Loucy (cell line): ENCODE measurements at regions not wholly inside any gene's neighbourhood (a gene's known extent, or its start where the extent isn't known, plus 50 kb on each side); places are given as distances from the start of the nearest gene placed in this dataset.
"Not testable (repeated sequence)": the region's sequence is repeated elsewhere in the genome, so short reads cannot be mapped to it uniquely, and the experiment has no call there.

ENCODE experiments used
- CTCF ChIP-seq: fragments of 200-600 bp; sonication (generic); conservative IDR thresholded peaks from 2 replicates; pipeline ENCODE4 v1.5.1; 2014; ENCODE audit warnings: mild to moderate bottlenecking, antibody characterized with exemption, low read length
- EZH2phosphoT487 ChIP-seq: fragments of 200-600 bp; IDR thresholded peaks from 2 replicates; pipeline ENCODE4 v1.6.1; 2018; ENCODE audit warnings: antibody characterized with exemption, mild to moderate bottlenecking, moderate library complexity, borderline replicate concordance

DNA sequence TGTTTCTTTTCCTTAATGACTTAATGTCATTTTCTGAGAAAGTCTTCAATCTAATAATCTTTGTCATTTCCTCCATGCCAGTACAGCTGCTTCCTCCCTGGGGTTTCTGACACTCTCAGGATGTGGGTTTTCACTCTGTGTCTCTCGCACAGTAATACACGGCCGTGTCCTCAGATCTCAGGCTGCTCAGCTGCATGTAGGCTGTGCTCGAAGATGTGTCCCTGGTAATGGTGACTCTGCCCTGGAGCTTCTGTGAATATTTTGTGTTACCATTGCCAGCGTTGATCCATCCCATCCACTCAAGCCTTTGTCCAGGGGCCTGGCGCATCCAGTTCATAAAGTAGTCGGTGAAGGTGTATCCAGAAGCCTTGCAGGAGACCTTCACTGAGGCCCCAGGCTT, 97.6 kb downstream of the OR4M2 start:
- not testable (repeated sequence) for TF ChIP-seq CTCF, EZH2phosphoT487
